Colonic mucosa (tissue), 4 donors: ENCODE measurements at regions not wholly inside any gene's neighbourhood (a gene's known extent, or its start where the extent isn't known, plus 50 kb on each side); places are given as distances from the start of the nearest gene placed in this dataset.

Experiments used
- DNase-seq: peaks from one replicate; pipeline ENCODE4 v3.0.0-alpha.2; 2020
- H3K27ac ChIP-seq: fragments of 200-600 bp; one replicate; pipeline ENCODE4 v1.8.0; 2021
- H3K27me3 ChIP-seq: fragments of 200-600 bp; one replicate; pipeline ENCODE4 v1.8.0; 2021
- H3K36me3 ChIP-seq: fragments of 200-600 bp; one replicate; pipeline ENCODE4 v1.8.0; 2021
- H3K4me1 ChIP-seq: fragments of 200-600 bp; one replicate; pipeline ENCODE4 v1.8.0; 2021; ENCODE audit warnings: mild to moderate bottlenecking
- H3K4me3 ChIP-seq: fragments of 200-600 bp; one replicate; pipeline ENCODE4 v1.8.0; 2021
- H3K9ac ChIP-seq, 2 donors: one replicate each; pipeline ENCODE4 v1.7.0; 2013; ENCODE audit warnings: control low read depth in 2 of 2, low read depth in 2 of 2, low read length in 2 of 2
- H3K9me3 ChIP-seq: fragments of 200-600 bp; one replicate; pipeline ENCODE4 v1.8.0; 2021
- intact Hi-C: fragments of 100-400 bp; cut with DNase I; formaldehyde crosslinking; loops from one replicate; pipeline ENCODE4 v1.14.1; 2022
- TF ChIP-seq, protein P1 (sequence below): fragments of 200-600 bp; IDR thresholded peaks from one replicate; pipeline ENCODE4 v1.8.0; 2022; ENCODE audit warnings: antibody characterized with exemption, mild to moderate bottlenecking
- donor health status: healthy.
- donor health status: DM: no; HTN: no; CAD: no.
- donor health status: DM: no; HTN: no; CAD: no.

GRCh38 chr1:82454431-82454830, 653.7 kb downstream of the ADGRL2 start:
- Histone ChIP-seq H3K9ac (no peak overlapping the region), H3K27ac (no peak overlapping the region), H3K27me3 (no peaks in the 10 kb centered on the region), H3K36me3 (no peaks in the 10 kb centered on the region), H3K4me3 (no peak overlapping the region), H3K4me1 (no peaks in the 10 kb centered on the region), H3K9me3 (no peaks in the 10 kb centered on the region)
- DNase-seq, result no peak
- TF ChIP-seq, protein P1, sequence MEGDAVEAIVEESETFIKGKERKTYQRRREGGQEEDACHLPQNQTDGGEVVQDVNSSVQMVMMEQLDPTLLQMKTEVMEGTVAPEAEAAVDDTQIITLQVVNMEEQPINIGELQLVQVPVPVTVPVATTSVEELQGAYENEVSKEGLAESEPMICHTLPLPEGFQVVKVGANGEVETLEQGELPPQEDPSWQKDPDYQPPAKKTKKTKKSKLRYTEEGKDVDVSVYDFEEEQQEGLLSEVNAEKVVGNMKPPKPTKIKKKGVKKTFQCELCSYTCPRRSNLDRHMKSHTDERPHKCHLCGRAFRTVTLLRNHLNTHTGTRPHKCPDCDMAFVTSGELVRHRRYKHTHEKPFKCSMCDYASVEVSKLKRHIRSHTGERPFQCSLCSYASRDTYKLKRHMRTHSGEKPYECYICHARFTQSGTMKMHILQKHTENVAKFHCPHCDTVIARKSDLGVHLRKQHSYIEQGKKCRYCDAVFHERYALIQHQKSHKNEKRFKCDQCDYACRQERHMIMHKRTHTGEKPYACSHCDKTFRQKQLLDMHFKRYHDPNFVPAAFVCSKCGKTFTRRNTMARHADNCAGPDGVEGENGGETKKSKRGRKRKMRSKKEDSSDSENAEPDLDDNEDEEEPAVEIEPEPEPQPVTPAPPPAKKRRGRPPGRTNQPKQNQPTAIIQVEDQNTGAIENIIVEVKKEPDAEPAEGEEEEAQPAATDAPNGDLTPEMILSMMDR, result no peak
- intact Hi-C loops, result no loop called here

DNA sequence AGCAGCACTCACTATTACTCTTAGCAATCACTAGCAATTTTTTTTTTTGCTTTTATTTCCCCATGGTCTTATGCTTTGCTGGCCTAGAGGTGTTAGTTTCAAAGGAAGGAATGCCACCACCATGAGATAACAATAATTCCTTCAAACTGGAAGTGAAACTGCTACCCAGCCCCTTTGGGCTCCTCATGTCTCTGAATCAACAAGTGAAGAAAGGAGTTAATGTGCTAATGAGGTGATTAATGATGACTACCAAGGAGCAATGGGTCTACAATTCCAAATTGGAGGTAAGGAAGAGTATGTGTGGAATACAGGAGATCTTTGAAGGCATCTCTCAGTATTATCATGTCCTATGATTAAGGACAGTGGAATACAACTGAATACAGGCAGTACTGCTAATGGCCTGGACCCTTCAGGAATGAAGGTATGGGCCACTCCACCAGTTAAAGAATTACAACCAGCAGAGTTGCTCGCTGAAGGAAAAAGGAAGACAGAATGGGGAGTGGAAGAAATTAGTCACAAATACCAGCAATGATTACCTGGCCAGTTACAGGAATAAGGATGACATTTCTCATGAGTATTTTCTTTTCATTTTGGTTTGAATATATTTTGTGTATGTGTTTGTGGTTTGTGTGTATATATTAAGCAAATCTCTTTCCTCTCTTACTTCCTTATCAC, 652.9 kb downstream of the ADGRL2 start:
- Histone ChIP-seq H3K4me3 (no peak overlapping the region), H3K9me3 (no peaks in the 10 kb centered on the region), H3K9ac (no peak overlapping the region), H3K27ac (no peak overlapping the region), H3K36me3 (no peaks in the 10 kb centered on the region), H3K27me3 (no peaks in the 10 kb centered on the region), H3K4me1 (no peaks in the 10 kb centered on the region)
- DNase-seq, result no peak
- intact Hi-C loops, result no loop called here
- TF ChIP-seq, protein P1, result no peak

- Histone ChIP-seq H3K36me3 (no peaks in the 10 kb centered on the region), H3K9me3 (no peaks in the 10 kb centered on the region), H3K4me1 (no peaks in the 10 kb centered on the region), H3K9ac (no peak overlapping the region), H3K4me3 (no peak overlapping the region), H3K27ac (no peak overlapping the region), H3K27me3 (no peaks in the 10 kb centered on the region)
- no peak for DNase-seq
- intact Hi-C loops, result no loop called here
- TF ChIP-seq, protein P1, result no peak
Observed at GRCh38 chr1:82452096-82452495, 651.4 kb downstream of the ADGRL2 start.

GRCh38 chr1:82451191-82451590, 650.5 kb downstream of the ADGRL2 start:
- intact Hi-C loops, result no loop called here
- H3K4me1 ChIP-seq, result no peaks in the 10 kb centered on the region
- DNase-seq, result no peak
- H3K27me3 ChIP-seq, result no peaks in the 10 kb centered on the region
- no peak overlapping the region for H3K27ac ChIP-seq
- no peaks in the 10 kb centered on the region for H3K36me3 ChIP-seq
- TF ChIP-seq, protein P1, result no peak
- no peak overlapping the region for H3K4me3 ChIP-seq
- no peak overlapping the region for H3K9ac ChIP-seq
- H3K9me3 ChIP-seq, result no peaks in the 10 kb centered on the region

GRCh38 chr1:82449506-82450057, 648.8 kb downstream of the ADGRL2 start:
- Histone ChIP-seq H3K4me1 (no peaks in the 10 kb centered on the region), H3K9me3 (no peaks in the 10 kb centered on the region), H3K36me3 (no peaks in the 10 kb centered on the region), H3K27ac (no peak overlapping the region), H3K27me3 (no peaks in the 10 kb centered on the region), H3K4me3 (no peak overlapping the region), H3K9ac (no peak overlapping the region)
- no peak for DNase-seq
- intact Hi-C loops, result no loop called here
- TF ChIP-seq, protein P1, result no peak
